ENCODE measurements at regions not wholly inside any gene's neighbourhood (a gene's known extent, or its start where the extent isn't known, plus 50 kb on each side); places are given as distances from the start of the nearest gene placed in this dataset.

DNA sequence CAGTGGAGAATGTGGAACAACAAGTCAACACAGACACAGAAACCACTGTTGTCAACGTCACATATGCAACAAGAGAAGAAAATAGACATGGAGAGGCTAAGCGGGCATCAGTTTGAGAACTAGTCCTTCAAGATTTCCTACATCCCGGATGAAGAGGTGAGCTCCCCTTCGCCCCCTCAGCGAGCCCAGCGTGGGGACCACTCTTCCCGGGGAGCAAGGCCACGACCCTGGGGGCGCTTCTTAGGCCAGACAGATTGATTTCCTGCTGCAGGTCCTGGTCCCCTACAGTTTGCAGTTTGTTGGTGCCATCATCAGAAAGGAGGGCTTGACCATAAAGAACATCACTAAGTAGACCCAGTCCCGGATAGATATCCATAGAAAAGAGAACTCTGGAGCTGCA lies 113.0 kb downstream of the NBPF12 start:
- TF ChIP-seq, protein P1, sequence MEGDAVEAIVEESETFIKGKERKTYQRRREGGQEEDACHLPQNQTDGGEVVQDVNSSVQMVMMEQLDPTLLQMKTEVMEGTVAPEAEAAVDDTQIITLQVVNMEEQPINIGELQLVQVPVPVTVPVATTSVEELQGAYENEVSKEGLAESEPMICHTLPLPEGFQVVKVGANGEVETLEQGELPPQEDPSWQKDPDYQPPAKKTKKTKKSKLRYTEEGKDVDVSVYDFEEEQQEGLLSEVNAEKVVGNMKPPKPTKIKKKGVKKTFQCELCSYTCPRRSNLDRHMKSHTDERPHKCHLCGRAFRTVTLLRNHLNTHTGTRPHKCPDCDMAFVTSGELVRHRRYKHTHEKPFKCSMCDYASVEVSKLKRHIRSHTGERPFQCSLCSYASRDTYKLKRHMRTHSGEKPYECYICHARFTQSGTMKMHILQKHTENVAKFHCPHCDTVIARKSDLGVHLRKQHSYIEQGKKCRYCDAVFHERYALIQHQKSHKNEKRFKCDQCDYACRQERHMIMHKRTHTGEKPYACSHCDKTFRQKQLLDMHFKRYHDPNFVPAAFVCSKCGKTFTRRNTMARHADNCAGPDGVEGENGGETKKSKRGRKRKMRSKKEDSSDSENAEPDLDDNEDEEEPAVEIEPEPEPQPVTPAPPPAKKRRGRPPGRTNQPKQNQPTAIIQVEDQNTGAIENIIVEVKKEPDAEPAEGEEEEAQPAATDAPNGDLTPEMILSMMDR (IDR thresholded peaks at IDR 0.05; ENCODE audit: extremely low read depth in 1 of 2, insufficient read depth in 1 of 2, low read depth in 1 of 2, low read length in 2 of 2): no peak
- no peak for TF ChIP-seq POLR2AphosphoS5 (IDR thresholded peaks at IDR 0.05; ENCODE audit: insufficient read depth, low read depth, low read length)
